ENCODE measurements at regions not wholly inside any gene's neighbourhood (a gene's known extent, or its start where the extent isn't known, plus 50 kb on each side); places are given as distances from the start of the nearest gene placed in this dataset.

DNA sequence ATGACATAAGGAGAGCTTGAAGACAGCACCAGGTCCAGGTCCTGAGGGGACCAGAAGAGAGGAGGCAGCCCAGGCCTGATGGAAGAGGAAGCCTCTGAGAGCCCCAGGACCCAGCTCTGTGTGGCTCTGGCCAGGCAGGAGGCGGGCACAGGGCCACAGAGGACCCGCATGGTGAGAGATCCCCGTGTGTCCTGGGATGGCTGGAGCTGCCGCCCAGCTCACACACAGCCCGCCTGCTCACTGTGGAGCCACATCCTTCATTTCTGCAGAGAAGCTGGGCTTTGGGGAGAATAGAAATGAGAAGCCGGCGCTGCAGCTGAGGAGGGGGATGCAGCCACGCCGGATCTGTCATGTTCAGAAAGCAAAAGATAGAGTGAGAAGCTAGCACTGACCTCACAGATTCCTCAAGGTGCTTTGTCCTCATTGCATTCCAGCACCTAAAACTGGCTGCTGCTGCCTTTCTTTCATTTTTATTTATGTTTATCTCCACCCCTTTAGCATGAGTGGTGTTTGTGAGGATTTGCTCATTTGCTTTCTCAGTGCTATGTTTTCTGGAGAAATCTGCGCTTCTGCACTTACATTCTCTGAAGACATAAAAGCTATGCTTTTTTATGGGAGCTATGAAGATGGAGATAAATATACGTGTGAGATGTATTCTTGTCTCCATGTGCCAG, 307.6 kb upstream of the MYT1L start:
- Mint-ChIP-seq H3K9me3 (ENCODE audit: unreplicated experiment) (peaks cover 16% of the 10 kb centered on the region), H3K36me3 (ENCODE audit: insufficient read depth, unreplicated experiment) (no peaks in the 10 kb centered on the region), H3K27ac (ENCODE audit: low read depth, unreplicated experiment) (no peak overlapping the region), H3K4me1 (ENCODE audit: insufficient read depth, unreplicated experiment) (no peaks in the 10 kb centered on the region), H3K27me3 (ENCODE audit: insufficient read depth, unreplicated experiment) (peaks cover 15% of the 10 kb centered on the region), H3K4me3 (ENCODE audit: unreplicated experiment) (no peak overlapping the region)
- TF ChIP-seq, protein P1, sequence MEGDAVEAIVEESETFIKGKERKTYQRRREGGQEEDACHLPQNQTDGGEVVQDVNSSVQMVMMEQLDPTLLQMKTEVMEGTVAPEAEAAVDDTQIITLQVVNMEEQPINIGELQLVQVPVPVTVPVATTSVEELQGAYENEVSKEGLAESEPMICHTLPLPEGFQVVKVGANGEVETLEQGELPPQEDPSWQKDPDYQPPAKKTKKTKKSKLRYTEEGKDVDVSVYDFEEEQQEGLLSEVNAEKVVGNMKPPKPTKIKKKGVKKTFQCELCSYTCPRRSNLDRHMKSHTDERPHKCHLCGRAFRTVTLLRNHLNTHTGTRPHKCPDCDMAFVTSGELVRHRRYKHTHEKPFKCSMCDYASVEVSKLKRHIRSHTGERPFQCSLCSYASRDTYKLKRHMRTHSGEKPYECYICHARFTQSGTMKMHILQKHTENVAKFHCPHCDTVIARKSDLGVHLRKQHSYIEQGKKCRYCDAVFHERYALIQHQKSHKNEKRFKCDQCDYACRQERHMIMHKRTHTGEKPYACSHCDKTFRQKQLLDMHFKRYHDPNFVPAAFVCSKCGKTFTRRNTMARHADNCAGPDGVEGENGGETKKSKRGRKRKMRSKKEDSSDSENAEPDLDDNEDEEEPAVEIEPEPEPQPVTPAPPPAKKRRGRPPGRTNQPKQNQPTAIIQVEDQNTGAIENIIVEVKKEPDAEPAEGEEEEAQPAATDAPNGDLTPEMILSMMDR (IDR thresholded peaks at IDR 0.05; ENCODE audit: unreplicated experiment) = no peak
- intact Hi-C loops (cut with micrococcal nuclease) = no loop called here
- BruUV-seq (replicated peaks) = no TSS peak
- DNase-seq (ENCODE audit: unreplicated experiment) = no peak
- CTCF ChIA-PET = no interaction called here
- POLR2A ChIA-PET = interaction anchor here (0.6 kb wide), 1 partner anchor 1671 kb away, joined by 5 read pairs; no protein-coding TSS in a partner anchor

- POLR2A ChIA-PET = no interaction called here
- peaks cover 8% of the 10 kb centered on the region for H3K9me3 Mint-ChIP-seq (ENCODE audit: unreplicated experiment)
These were observed 305.7 kb upstream of the MYT1L start for GRCh38 chr2:2636813-2637212.

DNA sequence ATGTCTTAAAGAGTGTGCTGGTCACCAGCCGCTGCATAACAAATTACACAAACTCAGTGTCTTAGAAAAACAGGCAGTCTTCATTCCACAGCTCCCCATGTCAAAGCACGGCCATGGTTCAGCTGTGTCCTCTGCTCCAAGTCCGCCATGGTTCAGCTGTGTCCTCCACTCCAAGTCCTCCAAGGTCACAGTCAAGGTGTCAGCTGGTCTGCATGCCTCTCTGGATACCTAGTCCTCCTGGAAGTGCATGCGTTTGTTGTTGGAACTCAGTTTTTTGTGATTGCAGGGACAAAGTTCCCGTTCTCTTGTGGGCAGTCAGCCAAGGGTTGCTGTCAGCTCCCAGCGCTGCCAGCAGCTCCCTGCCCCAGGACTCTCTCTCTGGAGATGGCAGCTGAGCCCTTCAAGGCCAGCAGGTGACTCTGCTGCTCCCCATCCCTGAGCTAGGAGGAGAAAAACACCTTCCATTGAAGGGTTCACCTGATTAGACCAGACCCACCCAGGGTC, 304.0 kb upstream of the MYT1L start:
- ChIA-PET POLR2A (no interaction called here), CTCF (interaction anchor here (0.6 kb wide), 1 partner anchor 789 kb away, joined by 3 read pairs; no protein-coding TSS in a partner anchor)
- H3K9me3 Mint-ChIP-seq (ENCODE audit: unreplicated experiment) = peaks cover 18% of the 10 kb centered on the region

More at GRCh38 chr2:2636813-2637212, 305.7 kb upstream of the MYT1L start:
- TF ChIP-seq, protein P1 (IDR thresholded peaks at IDR 0.05; ENCODE audit: unreplicated experiment) = no peak
- Mint-ChIP-seq H3K4me3 (ENCODE audit: unreplicated experiment) (no peak overlapping the region), H3K27me3 (ENCODE audit: insufficient read depth, unreplicated experiment) (peaks cover 15% of the 10 kb centered on the region), H3K36me3 (ENCODE audit: insufficient read depth, unreplicated experiment) (no peaks in the 10 kb centered on the region), H3K4me1 (ENCODE audit: insufficient read depth, unreplicated experiment) (no peaks in the 10 kb centered on the region), H3K27ac (ENCODE audit: low read depth, unreplicated experiment) (no peak overlapping the region)
- intact Hi-C loops (cut with micrococcal nuclease) = no loop called here
- CTCF ChIA-PET = interaction anchor here (0.7 kb wide), 1 partner anchor 256 kb away, joined by 3 read pairs; no protein-coding TSS in a partner anchor
- BruUV-seq (replicated peaks) = no TSS peak
- no peak for DNase-seq (ENCODE audit: unreplicated experiment)

DNA sequence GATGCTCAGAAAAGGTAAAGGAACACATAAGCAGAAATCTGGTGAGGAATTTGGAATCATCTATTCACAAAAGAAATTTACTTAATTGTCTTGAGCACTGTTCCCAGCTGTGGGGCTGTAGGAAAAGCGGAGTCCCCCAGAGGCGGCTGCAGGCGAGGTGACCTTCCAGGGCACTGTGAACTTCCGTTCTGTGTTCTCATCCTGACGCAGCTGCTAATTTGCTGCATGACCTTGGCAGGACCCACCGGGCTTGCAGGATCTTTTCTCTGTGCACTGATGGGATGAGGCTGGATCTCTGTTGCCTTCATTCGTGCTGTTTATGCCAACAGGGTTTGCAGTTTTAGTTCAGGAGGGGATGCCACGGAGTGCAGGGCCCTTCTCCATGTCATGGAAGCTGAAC, 301.9 kb upstream of the MYT1L start:
- CTCF ChIA-PET = no interaction called here

More for the DNA sequence above, 304.0 kb upstream of the MYT1L start:
- Mint-ChIP-seq H3K4me1 (ENCODE audit: insufficient read depth, unreplicated experiment) (no peaks in the 10 kb centered on the region), H3K27ac (ENCODE audit: low read depth, unreplicated experiment) (no peak overlapping the region), H3K36me3 (ENCODE audit: insufficient read depth, unreplicated experiment) (no peaks in the 10 kb centered on the region), H3K4me3 (ENCODE audit: unreplicated experiment) (no peak overlapping the region), H3K27me3 (ENCODE audit: insufficient read depth, unreplicated experiment) (peaks cover 15% of the 10 kb centered on the region)
- intact Hi-C loops (cut with micrococcal nuclease) = no loop called here
- TF ChIP-seq, protein P1 (IDR thresholded peaks at IDR 0.05; ENCODE audit: unreplicated experiment) = no peak
- BruUV-seq (replicated peaks) = no TSS peak
- DNase-seq (ENCODE audit: unreplicated experiment) = no peak

More for the DNA sequence above, 301.9 kb upstream of the MYT1L start:
- Mint-ChIP-seq H3K9me3 (ENCODE audit: unreplicated experiment) (peaks cover 25% of the 10 kb centered on the region), H3K4me3 (ENCODE audit: unreplicated experiment) (no peak overlapping the region), H3K36me3 (ENCODE audit: insufficient read depth, unreplicated experiment) (no peaks in the 10 kb centered on the region), H3K27ac (ENCODE audit: low read depth, unreplicated experiment) (no peak overlapping the region), H3K4me1 (ENCODE audit: insufficient read depth, unreplicated experiment) (no peaks in the 10 kb centered on the region), H3K27me3 (ENCODE audit: insufficient read depth, unreplicated experiment) (peaks cover 11% of the 10 kb centered on the region)
- DNase-seq (ENCODE audit: unreplicated experiment) = no peak
- intact Hi-C loops (cut with micrococcal nuclease) = no loop called here
- TF ChIP-seq, protein P1 (IDR thresholded peaks at IDR 0.05; ENCODE audit: unreplicated experiment) = no peak
- no TSS peak for BruUV-seq (replicated peaks)
- POLR2A ChIA-PET = no interaction called here

All from MCF 10A (cell line).